Stimulated activated naive B cell treated with anti-CD40 and anti-IgM and Interleukin-4, amounts not matched to agents 10 μg/mL and 1 μg/mL and 100 μg/mL, for 72 hours (primary cell): ENCODE measurements at regions not wholly inside any gene's neighbourhood (a gene's known extent, or its start where the extent isn't known, plus 50 kb on each side); places are given as distances from the start of the nearest gene placed in this dataset.

Source experiments
- ATAC-seq, 2 donors: fragments of 150-1000 bp; cut with Tn5 transposase; replicated peaks; 2 replicates each; pipeline ENCODE4 v1.10.0; 2021; ENCODE audit warnings: moderate library complexity in 1 of 2
- DNase-seq: peaks from one replicate; pipeline ENCODE4 v3.0.0; 2021
- H3K27ac Mint-ChIP-seq: one replicate; pipeline ENCODE4 v1.8.0; 2022; ENCODE audit warnings: mild to moderate bottlenecking, mixed read lengths
- H3K27me3 Mint-ChIP-seq, 2 donors: one replicate each; pipeline ENCODE4 v1.8.0; 2022; ENCODE audit warnings: mixed read lengths in 2 of 2
- H3K36me3 Mint-ChIP-seq, 2 donors: one replicate each; pipeline ENCODE4 v1.8.0; 2022; ENCODE audit warnings: mixed read lengths in 2 of 2, mild to moderate bottlenecking in 1 of 2
- H3K4me1 Mint-ChIP-seq, 2 donors: one replicate each; pipeline ENCODE4 v1.8.0; 2022; ENCODE audit warnings: mixed read lengths in 2 of 2, mild to moderate bottlenecking in 1 of 2
- H3K4me3 Mint-ChIP-seq, 2 donors: one replicate each; pipeline ENCODE4 v1.8.0; 2022; ENCODE audit warnings: mild to moderate bottlenecking in 2 of 2, mixed read lengths in 2 of 2, moderate library complexity in 1 of 2
- H3K9me3 Mint-ChIP-seq, 2 donors: one replicate each; pipeline ENCODE4 v1.8.0; 2022; ENCODE audit warnings: mixed read lengths in 2 of 2, mild to moderate bottlenecking in 1 of 2

GRCh38 chr11:103649401-103649895 is 387.0 kb upstream of the DDI1 start:
- peaks cover 33% of the 10 kb centered on the region in 2 donors for H3K4me1 Mint-ChIP-seq
- H3K36me3 Mint-ChIP-seq: peaks cover 2 to 12% of the 10 kb centered on the region in 2 donors
- ATAC-seq: no peak
- H3K27me3 Mint-ChIP-seq: no peaks in the 10 kb centered on the region
- no peak for DNase-seq
- peaks cover 8 to 9% of the 10 kb centered on the region in 2 donors for H3K9me3 Mint-ChIP-seq
- H3K27ac Mint-ChIP-seq: no peak overlapping the region
- H3K4me3 Mint-ChIP-seq: no peak overlapping the region

GRCh38 chr11:103650330-103650729 is 386.1 kb upstream of the DDI1 start:
- Mint-ChIP-seq H3K4me1 (peaks cover 33% of the 10 kb centered on the region in 2 donors), H3K9me3 (peaks cover 8 to 9% of the 10 kb centered on the region in 2 donors)
- ATAC-seq: no peak

GRCh38 chr11:103651341-103651998 is 385.0 kb upstream of the DDI1 start:
- peaks cover 2 to 12% of the 10 kb centered on the region in 2 donors for H3K36me3 Mint-ChIP-seq
- no peaks in the 10 kb centered on the region for H3K27me3 Mint-ChIP-seq
- peaks cover 8 to 9% of the 10 kb centered on the region in 2 donors for H3K9me3 Mint-ChIP-seq
- H3K4me3 Mint-ChIP-seq: no peak overlapping the region
- ATAC-seq (no peak), DNase-seq (no peak)
- H3K27ac Mint-ChIP-seq: no peak overlapping the region
- H3K4me1 Mint-ChIP-seq: peaks cover 33% of the 10 kb centered on the region in 2 donors

More at GRCh38 chr11:103650330-103650729, 386.1 kb upstream of the DDI1 start:
- no peak overlapping the region for H3K27ac Mint-ChIP-seq
- DNase-seq: no peak
- H3K36me3 Mint-ChIP-seq: peaks cover 2 to 12% of the 10 kb centered on the region in 2 donors
- no peaks in the 10 kb centered on the region for H3K27me3 Mint-ChIP-seq
- no peak overlapping the region for H3K4me3 Mint-ChIP-seq

- Mint-ChIP-seq H3K4me3 (no peak overlapping the region), H3K27me3 (no peaks in the 10 kb centered on the region), H3K4me1 (peaks cover 31 to 33% of the 10 kb centered on the region in 2 donors), H3K9me3 (peaks cover 8 to 9% of the 10 kb centered on the region in 2 donors), H3K36me3 (peaks cover 2 to 12% of the 10 kb centered on the region in 2 donors), H3K27ac (no peak overlapping the region)
- DNase-seq (no peak), ATAC-seq (no peak)
Observed at GRCh38 chr11:103652013-103652412, 384.4 kb upstream of the DDI1 start.

DNA sequence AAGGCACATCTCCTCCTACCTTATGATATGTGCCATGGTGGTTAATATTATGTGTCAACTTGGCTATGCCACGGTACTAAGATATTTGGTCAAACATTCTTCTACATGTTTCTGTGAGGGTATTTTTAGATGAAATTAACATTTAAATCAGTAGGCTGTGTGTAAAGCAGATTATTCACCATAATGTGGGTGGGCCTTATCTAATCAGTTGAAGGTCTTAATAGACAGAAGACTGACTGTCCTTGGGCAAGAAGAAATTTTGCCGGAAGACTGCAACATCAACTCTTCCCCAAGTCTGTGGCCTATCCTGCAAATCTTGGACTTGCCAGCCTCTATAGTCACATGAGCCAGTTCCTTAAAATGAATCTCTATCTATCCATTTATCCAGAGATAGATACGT is 380.1 kb upstream of the DDI1 start:
- H3K27ac Mint-ChIP-seq: no peak overlapping the region

GRCh38 chr11:103659206-103659618 is 377.2 kb upstream of the DDI1 start:
- Mint-ChIP-seq H3K36me3 (no peaks in the 10 kb centered on the region), H3K4me3 (no peak overlapping the region), H3K27me3 (no peaks in the 10 kb centered on the region), H3K27ac (no peak overlapping the region), H3K9me3 (no peaks in the 10 kb centered on the region), H3K4me1 (peaks cover 11 to 20% of the 10 kb centered on the region in 2 donors)
- DNase-seq: no peak
- ATAC-seq: peak in 1 of 2 donors; percentile 34

More for the DNA sequence above, 380.1 kb upstream of the DDI1 start:
- peaks cover 7 to 8% of the 10 kb centered on the region in 2 donors for H3K9me3 Mint-ChIP-seq
- H3K36me3 Mint-ChIP-seq: peaks cover 2 to 5% of the 10 kb centered on the region in 2 donors
- no peak for ATAC-seq
- no peak for DNase-seq
- H3K4me3 Mint-ChIP-seq: no peak overlapping the region
- H3K27me3 Mint-ChIP-seq: no peaks in the 10 kb centered on the region
- H3K4me1 Mint-ChIP-seq: peaks cover 2 to 3% of the 10 kb centered on the region in 2 donors

- no peak for DNase-seq
- H3K4me1 Mint-ChIP-seq: peaks cover 11 to 20% of the 10 kb centered on the region in 2 donors
- H3K36me3 Mint-ChIP-seq: no peaks in the 10 kb centered on the region
- H3K4me3 Mint-ChIP-seq: no peak overlapping the region
- ATAC-seq: no peak
- no peak overlapping the region for H3K27ac Mint-ChIP-seq
- H3K9me3 Mint-ChIP-seq: no peaks in the 10 kb centered on the region
- H3K27me3 Mint-ChIP-seq: no peaks in the 10 kb centered on the region
Observed at GRCh38 chr11:103659743-103660142, 376.7 kb upstream of the DDI1 start.

DNA sequence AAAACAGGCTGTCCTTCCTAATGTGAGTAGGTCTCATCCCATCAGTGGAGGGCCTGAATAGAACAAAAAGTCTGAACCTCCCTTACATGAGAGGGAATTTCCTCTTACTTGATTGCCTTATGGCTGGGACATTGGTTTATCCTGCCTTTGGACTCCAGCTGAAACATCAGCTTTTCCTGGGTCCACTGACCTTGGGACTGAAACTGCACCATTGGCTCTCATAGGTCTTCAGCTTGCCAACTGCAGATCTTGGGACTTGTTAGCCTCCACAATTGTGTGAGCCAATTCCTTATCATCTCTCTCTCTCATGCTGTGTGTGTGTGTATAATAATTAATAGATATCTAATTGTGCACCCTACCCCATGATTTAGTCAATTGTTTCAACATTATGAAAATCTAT is 375.3 kb upstream of the DDI1 start:
- no peak for ATAC-seq
- Mint-ChIP-seq H3K27ac (no peak overlapping the region), H3K36me3 (no peaks in the 10 kb centered on the region), H3K9me3 (no peaks in the 10 kb centered on the region), H3K27me3 (no peaks in the 10 kb centered on the region), H3K4me3 (no peak overlapping the region), H3K4me1 (peaks cover 11 to 20% of the 10 kb centered on the region in 2 donors)
- DNase-seq: no peak

DNA sequence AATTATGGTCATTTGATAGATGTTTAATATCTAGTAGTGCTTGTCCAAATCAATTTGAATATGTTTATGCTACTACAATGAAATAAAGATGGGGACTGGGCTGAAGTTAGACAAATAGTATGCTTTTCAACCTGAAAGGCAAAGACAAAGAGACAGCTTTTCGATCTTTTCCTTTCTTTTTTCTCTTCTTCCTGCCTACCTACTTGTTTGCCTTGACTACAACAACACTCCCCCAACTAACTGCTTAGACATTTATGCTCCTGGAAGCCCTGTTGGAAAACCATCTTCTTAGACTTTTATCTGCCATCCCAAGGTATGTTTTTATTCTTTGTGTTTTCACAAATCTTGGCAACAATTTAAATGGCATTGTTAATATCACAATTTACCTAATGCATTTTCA is 374.4 kb upstream of the DDI1 start:
- H3K4me1 Mint-ChIP-seq: peaks cover 11 to 20% of the 10 kb centered on the region in 2 donors
- no peaks in the 10 kb centered on the region for H3K36me3 Mint-ChIP-seq
- no peak overlapping the region for H3K27ac Mint-ChIP-seq
- H3K9me3 Mint-ChIP-seq: no peaks in the 10 kb centered on the region
- ATAC-seq (no peak), DNase-seq (no peak)
- H3K27me3 Mint-ChIP-seq: no peaks in the 10 kb centered on the region
- H3K4me3 Mint-ChIP-seq: no peak overlapping the region

DNA sequence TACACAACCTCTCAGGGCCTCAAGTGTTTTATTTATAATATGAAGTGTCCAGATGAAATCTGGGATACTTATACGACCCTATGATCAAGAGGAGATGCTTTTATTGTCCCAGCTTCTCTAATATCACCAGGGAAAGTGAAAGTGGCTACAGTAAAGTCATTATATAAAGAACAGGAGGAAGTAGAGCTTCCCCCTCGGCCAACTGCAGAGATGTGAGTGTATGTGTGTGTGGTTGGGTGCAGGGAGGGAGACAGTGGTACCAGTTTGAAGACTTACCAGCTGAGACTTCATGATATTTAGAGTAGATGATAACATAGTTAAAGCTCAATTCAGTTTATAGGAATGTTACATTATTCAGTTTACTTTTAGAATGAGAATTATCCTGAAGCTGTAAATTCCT is 373.6 kb upstream of the DDI1 start:
- peak overlapping the region; percentile 77 for H3K27ac Mint-ChIP-seq
- no peak overlapping the region for H3K4me3 Mint-ChIP-seq
- DNase-seq (no peak), ATAC-seq (peak; percentile 97 to 99)
- no peaks in the 10 kb centered on the region for H3K9me3 Mint-ChIP-seq
- no peaks in the 10 kb centered on the region for H3K27me3 Mint-ChIP-seq
- peaks cover 11 to 20% of the 10 kb centered on the region in 2 donors for H3K4me1 Mint-ChIP-seq
- no peaks in the 10 kb centered on the region for H3K36me3 Mint-ChIP-seq

DNA sequence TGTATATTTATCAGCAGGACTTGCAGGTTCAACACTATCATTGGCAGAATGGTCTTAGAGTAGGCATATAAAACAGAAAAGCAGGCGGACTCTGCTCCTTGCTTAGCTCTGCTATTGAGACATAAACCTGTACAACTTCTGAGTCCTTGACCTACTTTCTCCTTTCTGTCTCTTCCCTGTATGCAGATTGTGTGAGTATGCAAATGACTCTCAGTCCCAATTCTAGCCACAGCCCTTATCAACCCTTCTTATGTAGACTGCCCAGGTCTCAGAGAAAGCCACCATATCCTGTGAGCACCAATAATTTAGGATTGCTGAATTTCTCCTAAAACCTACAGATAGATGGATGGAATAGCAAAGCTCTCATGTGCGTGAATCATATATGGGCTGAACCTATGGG is 367.6 kb upstream of the DDI1 start:
- H3K36me3 Mint-ChIP-seq: no peaks in the 10 kb centered on the region
- H3K4me3 Mint-ChIP-seq: no peak overlapping the region
- no peaks in the 10 kb centered on the region for H3K9me3 Mint-ChIP-seq
- no peak overlapping the region for H3K27ac Mint-ChIP-seq
- peaks cover under 1 to 5% of the 10 kb centered on the region in 2 donors for H3K27me3 Mint-ChIP-seq
- no peak for ATAC-seq
- DNase-seq: no peak
- H3K4me1 Mint-ChIP-seq: peaks cover 0 to under 1% of the 10 kb centered on the region in 2 donors

GRCh38 chr11:103671143-103671651 is 365.2 kb upstream of the DDI1 start:
- Mint-ChIP-seq H3K4me1 (no peaks in the 10 kb centered on the region), H3K9me3 (no peaks in the 10 kb centered on the region), H3K36me3 (no peaks in the 10 kb centered on the region), H3K4me3 (no peak overlapping the region), H3K27ac (no peak overlapping the region), H3K27me3 (peaks cover 4 to 5% of the 10 kb centered on the region in 2 donors)
- DNase-seq (no peak), ATAC-seq (no peak)

DNA sequence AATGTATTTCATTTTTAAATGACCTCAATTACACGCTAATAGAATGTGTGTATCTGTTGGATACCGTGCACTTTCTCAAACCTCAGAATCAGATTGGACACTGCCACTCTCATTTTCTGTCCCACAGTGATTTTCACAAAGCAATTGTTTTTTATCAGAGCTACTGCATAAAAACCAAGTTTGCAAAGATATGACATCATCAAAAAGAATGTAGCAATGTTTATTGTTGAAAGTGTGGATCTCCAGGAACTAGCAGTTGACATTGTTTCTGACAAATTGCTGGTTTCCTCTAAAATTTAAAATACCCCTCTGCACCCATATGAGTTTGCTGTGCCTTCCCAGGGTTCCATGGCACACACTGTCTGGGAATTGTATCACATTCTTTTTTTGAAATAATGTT is 362.7 kb upstream of the DDI1 start:
- Mint-ChIP-seq H3K4me1 (no peaks in the 10 kb centered on the region), H3K36me3 (no peaks in the 10 kb centered on the region), H3K27ac (no peak overlapping the region), H3K27me3 (peaks cover 4 to 5% of the 10 kb centered on the region in 2 donors), H3K4me3 (no peak overlapping the region), H3K9me3 (no peaks in the 10 kb centered on the region)
- DNase-seq (no peak), ATAC-seq (no peak)

- H3K27me3 Mint-ChIP-seq: peaks cover 4 to 5% of the 10 kb centered on the region in 2 donors
- no peak for ATAC-seq
- no peak overlapping the region for H3K4me3 Mint-ChIP-seq
- DNase-seq: no peak
- no peaks in the 10 kb centered on the region for H3K4me1 Mint-ChIP-seq
- H3K27ac Mint-ChIP-seq: no peak overlapping the region
- H3K36me3 Mint-ChIP-seq: no peaks in the 10 kb centered on the region
- no peaks in the 10 kb centered on the region for H3K9me3 Mint-ChIP-seq
Observed at GRCh38 chr11:103676413-103676812, 360.0 kb upstream of the DDI1 start.

DNA sequence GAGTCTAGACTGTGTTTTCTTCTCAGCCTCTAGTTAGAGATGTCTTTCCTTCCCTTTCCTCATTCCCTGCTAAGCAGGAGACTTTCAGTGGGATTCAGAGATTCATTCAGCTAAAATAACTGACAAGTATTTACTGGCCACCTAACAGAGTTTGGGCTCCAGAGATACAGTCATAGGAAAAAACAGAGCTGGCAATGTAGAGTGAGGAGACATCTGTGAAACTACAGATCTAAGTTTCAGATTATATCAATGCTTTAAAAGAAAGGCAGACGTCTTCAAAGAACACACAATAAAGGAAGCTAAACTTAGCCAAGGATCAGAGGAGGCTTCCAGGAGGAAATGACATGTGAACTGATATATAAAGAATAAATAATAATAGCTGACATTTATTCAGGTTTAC is 355.6 kb upstream of the DDI1 start:
- no peaks in the 10 kb centered on the region for H3K9me3 Mint-ChIP-seq
- H3K4me1 Mint-ChIP-seq: peaks cover 5 to 9% of the 10 kb centered on the region in 2 donors
- no peak overlapping the region for H3K4me3 Mint-ChIP-seq
- H3K27me3 Mint-ChIP-seq: peaks cover 8 to 20% of the 10 kb centered on the region in 2 donors
- no peak for ATAC-seq
- no peak for DNase-seq
- no peaks in the 10 kb centered on the region for H3K36me3 Mint-ChIP-seq
- no peak overlapping the region for H3K27ac Mint-ChIP-seq
